ENCODE measurements at regions not wholly inside any gene's neighbourhood (a gene's known extent, or its start where the extent isn't known, plus 50 kb on each side); places are given as distances from the start of the nearest gene placed in this dataset.
A peak's percentile ranks its signal among the peaks of the same experiment; 100 is the strongest.

DNA sequence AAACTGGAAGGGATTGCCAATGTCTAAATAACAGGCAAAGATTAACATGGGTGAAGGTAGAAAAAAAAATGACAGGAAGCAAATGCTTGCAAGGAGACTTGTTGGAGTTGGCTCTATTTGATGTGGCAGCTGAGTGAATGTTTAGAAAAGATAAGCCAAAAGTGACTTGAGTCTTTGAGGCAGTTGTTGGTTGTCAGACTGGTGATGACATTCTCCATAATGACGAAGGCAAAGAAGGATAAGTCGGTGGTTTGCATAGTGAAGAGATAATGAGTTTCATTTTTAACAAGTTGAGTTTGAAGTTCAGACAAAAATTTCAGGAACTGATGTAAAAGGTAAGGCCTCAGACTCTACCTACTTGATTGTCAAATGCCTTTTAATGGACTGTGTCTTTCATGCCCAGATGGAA is 704.1 kb upstream of the SGO1 start:
- H3K4me1 Mint-ChIP-seq = peaks cover 4% of the 10 kb centered on the region
- H3K4me3 Mint-ChIP-seq = no peak overlapping the region
- peaks cover 3% of the 10 kb centered on the region for H3K9me3 Mint-ChIP-seq
- no peaks in the 10 kb centered on the region for H3K36me3 Mint-ChIP-seq
- TF ChIP-seq CTCF (IDR thresholded peaks at IDR 0.05; ENCODE audit: unreplicated experiment) = no peak
- H3K27ac Mint-ChIP-seq = no peak overlapping the region
- no peaks in the 10 kb centered on the region for H3K27me3 Mint-ChIP-seq (ENCODE audit: low read depth)
- DNase-seq (ENCODE audit: low spot score in 2 of 2, unreplicated experiment in 2 of 2) = no peak

GRCh38 chr3:20878691-20879090 is 692.7 kb upstream of the SGO1 start:
- no peak for TF ChIP-seq CTCF (IDR thresholded peaks at IDR 0.05; ENCODE audit: unreplicated experiment)
- no peak for DNase-seq (ENCODE audit: low spot score in 2 of 2, unreplicated experiment in 2 of 2)
- H3K4me1 Mint-ChIP-seq = peaks cover 4% of the 10 kb centered on the region
- H3K27me3 Mint-ChIP-seq (ENCODE audit: low read depth) = no peaks in the 10 kb centered on the region
- H3K4me3 Mint-ChIP-seq = no peak overlapping the region
- peaks cover 14% of the 10 kb centered on the region for H3K9me3 Mint-ChIP-seq
- H3K27ac Mint-ChIP-seq = no peak overlapping the region
- H3K36me3 Mint-ChIP-seq = peaks cover 2% of the 10 kb centered on the region

DNA sequence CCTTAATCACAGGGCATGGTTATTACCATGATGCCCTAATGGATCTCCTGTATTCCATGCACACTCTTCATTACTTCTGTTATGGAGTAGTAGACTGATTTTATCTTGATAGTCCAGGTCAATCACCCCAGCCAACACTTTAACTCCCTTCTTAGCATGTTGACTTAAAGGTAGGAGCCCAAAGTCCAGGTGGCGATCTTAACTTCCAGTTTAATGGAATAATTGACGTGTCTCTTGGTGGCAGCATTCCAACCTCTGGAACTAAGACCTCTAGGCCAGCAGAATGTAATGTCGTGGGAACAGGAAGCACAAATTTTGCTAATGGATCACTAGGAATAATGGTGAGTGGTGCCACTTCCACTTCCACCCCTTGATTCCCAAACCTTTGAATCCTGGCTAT is 687.2 kb upstream of the SGO1 start:
- no peak for DNase-seq (ENCODE audit: low spot score in 2 of 2, unreplicated experiment in 2 of 2)
- TF ChIP-seq CTCF (IDR thresholded peaks at IDR 0.05; ENCODE audit: unreplicated experiment) = no peak
- peaks cover 2% of the 10 kb centered on the region for H3K36me3 Mint-ChIP-seq
- H3K27me3 Mint-ChIP-seq (ENCODE audit: low read depth) = no peaks in the 10 kb centered on the region
- peaks cover 20% of the 10 kb centered on the region for H3K4me1 Mint-ChIP-seq
- no peak overlapping the region for H3K27ac Mint-ChIP-seq
- H3K9me3 Mint-ChIP-seq = peaks cover 25% of the 10 kb centered on the region
- H3K4me3 Mint-ChIP-seq = no peak overlapping the region

DNA sequence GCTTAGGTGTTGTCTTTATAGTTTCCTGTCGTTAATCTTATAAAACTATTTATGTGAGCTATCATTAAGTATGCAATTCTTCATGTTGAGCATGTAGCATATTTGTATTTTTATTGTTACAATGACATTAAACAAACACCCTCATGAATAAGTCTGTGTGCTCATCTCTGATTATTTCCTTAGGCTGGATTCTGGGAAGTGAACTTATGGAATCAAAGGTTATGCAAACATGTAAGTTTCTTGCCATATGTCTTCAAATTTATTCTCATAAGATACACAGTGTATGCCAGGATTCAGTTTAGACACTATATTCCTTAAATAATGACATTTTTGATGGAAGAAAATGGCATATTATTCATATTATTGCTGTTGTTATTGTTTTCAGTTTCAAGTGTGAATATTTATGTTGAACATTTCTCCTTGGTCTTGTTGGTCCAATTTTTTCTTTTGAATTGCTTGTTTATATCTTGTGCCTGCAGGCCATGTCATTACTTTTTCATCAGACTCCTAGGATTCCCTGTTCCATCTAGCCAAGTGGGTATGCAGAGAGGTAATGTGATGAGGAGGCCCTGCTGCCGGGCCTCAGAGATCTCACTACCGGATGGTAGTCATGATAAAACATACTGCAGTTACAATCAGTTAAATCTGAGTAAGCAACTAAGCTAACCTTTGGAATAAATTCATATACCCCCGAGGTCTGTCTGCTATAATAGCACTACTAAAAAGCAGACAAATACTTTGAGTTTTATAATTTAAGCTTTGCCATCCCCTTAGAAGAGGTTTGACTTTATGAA is 684.3 kb upstream of the SGO1 start:
- peak overlapping the region; percentile 75 for H3K27ac Mint-ChIP-seq
- H3K9me3 Mint-ChIP-seq = peaks cover 11% of the 10 kb centered on the region
- H3K4me3 Mint-ChIP-seq = no peak overlapping the region
- H3K27me3 Mint-ChIP-seq (ENCODE audit: low read depth) = no peaks in the 10 kb centered on the region
- no peak for TF ChIP-seq CTCF (IDR thresholded peaks at IDR 0.05; ENCODE audit: unreplicated experiment)
- peaks cover 2% of the 10 kb centered on the region for H3K36me3 Mint-ChIP-seq
- no peak for DNase-seq (ENCODE audit: low spot score in 2 of 2, unreplicated experiment in 2 of 2)
- peaks cover 20% of the 10 kb centered on the region for H3K4me1 Mint-ChIP-seq

GRCh38 chr3:20865803-20866202 is 679.8 kb upstream of the SGO1 start:
- DNase-seq (ENCODE audit: low spot score in 2 of 2, unreplicated experiment in 2 of 2) = no peak
- H3K9me3 Mint-ChIP-seq = peaks cover 31% of the 10 kb centered on the region

More at GRCh38 chr3:20865803-20866202, 679.8 kb upstream of the SGO1 start:
- TF ChIP-seq CTCF (IDR thresholded peaks at IDR 0.05; ENCODE audit: unreplicated experiment) = no peak
- Mint-ChIP-seq H3K27ac (no peak overlapping the region), H3K27me3 (ENCODE audit: low read depth) (no peaks in the 10 kb centered on the region), H3K4me3 (no peak overlapping the region), H3K36me3 (peaks cover 12% of the 10 kb centered on the region), H3K4me1 (peaks cover 11% of the 10 kb centered on the region)

Data from mesothelial cell of epicardium (in vitro differentiated cells).